Activated CD8-positive, alpha-beta memory T cell treated with anti-CD3 and anti-CD28 coated beads, Interleukin-2, amount 10 ng/mL, durations not matched to agents 7 days and 5 days (primary cell): ENCODE measurements at regions not wholly inside any gene's neighbourhood (a gene's known extent, or its start where the extent isn't known, plus 50 kb on each side); places are given as distances from the start of the nearest gene placed in this dataset.
"Not testable (repeated sequence)": the region's sequence is repeated elsewhere in the genome, so short reads cannot be mapped to it uniquely, and the experiment has no call there.

ENCODE experiments used
- ATAC-seq: fragments of 150-1000 bp; cut with Tn5 transposase; one replicate; pipeline ENCODE4 v1.10.0; 2021; ENCODE audit warnings: moderate library complexity
- CTCF ChIA-PET: fragments of 350-600 bp; sonication (Branson Sonifier 250); formaldehyde crosslinking; loops from one replicate; lab custom pipeline; 2021; ENCODE audit warnings: antibody characterized with exemption; lab: Charles Lee
- DNase-seq: peaks from one replicate; pipeline ENCODE4 v3.0.0-alpha.2; 2020
- H3K27ac Mint-ChIP-seq: one replicate; pipeline ENCODE4 v1.8.0; 2021; ENCODE audit warnings: mild to moderate bottlenecking, mixed read lengths
- H3K27me3 Mint-ChIP-seq: one replicate; pipeline ENCODE4 v1.8.0; 2021; ENCODE audit warnings: mixed read lengths
- H3K36me3 Mint-ChIP-seq: one replicate; pipeline ENCODE4 v1.8.0; 2021; ENCODE audit warnings: mild to moderate bottlenecking, mixed read lengths
- H3K4me1 Mint-ChIP-seq: one replicate; pipeline ENCODE4 v1.8.0; 2021; ENCODE audit warnings: mixed read lengths
- H3K4me3 Mint-ChIP-seq: one replicate; pipeline ENCODE4 v1.8.0; 2021; ENCODE audit warnings: mild to moderate bottlenecking, moderate library complexity, mixed read lengths
- H3K9me3 Mint-ChIP-seq: one replicate; pipeline ENCODE4 v1.8.0; 2022; ENCODE audit warnings: low read depth, mixed read lengths

DNA sequence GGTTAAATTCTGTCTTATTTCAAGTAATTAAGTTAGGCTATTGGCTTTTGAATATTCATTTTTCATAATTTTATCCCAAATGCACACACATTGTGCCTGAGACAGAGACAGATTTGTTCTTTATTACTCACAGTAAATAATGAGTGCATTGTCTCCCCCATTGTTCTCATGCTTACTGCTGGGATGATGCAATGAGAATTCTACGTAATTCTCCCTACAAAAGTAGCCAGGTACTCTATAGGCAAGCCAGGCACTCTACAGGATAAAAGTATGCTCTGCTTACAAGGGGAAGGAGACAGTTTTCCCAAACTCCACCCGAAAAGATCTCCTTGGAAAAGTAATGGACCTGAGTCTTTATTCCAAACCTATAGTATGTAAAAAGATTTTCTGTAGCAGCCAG lies 1890.7 kb upstream of the PCDH10 start:
- DNase-seq, result no peak
- H3K9me3 Mint-ChIP-seq, result no peaks in the 10 kb centered on the region
- CTCF ChIA-PET, result no interaction called here
- H3K27me3 Mint-ChIP-seq, result no peaks in the 10 kb centered on the region
- H3K4me1 Mint-ChIP-seq, result no peaks in the 10 kb centered on the region
- no peak overlapping the region for H3K27ac Mint-ChIP-seq
- no peak for ATAC-seq
- no peaks in the 10 kb centered on the region for H3K36me3 Mint-ChIP-seq
- no peak overlapping the region for H3K4me3 Mint-ChIP-seq

DNA sequence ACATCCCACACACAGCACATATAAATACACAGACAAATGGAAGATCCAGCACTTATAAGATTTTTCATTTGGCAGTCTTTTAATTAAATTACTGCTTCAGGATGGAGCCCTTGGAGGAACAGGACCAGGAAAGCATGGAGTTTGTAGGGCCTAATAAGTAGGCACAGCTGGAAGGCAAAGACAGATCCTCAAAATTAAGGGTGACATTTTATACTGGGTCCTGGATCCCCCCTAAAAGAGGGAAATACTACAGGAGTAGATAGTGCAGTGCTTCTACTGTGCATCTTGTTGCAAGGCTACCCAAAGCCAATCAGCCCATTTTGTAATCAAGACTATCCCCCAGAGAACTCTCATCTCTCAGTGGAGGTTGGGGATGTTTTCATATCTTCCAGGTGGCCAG lies 1860.7 kb upstream of the PCDH10 start:
- Mint-ChIP-seq H3K9me3 (peaks cover 8% of the 10 kb centered on the region), H3K27ac (no peak overlapping the region), H3K4me3 (no peak overlapping the region), H3K36me3 (no peaks in the 10 kb centered on the region), H3K4me1 (no peaks in the 10 kb centered on the region), H3K27me3 (no peaks in the 10 kb centered on the region)
- DNase-seq (no peak), ATAC-seq (no peak)
- CTCF ChIA-PET, result no interaction called here

DNA sequence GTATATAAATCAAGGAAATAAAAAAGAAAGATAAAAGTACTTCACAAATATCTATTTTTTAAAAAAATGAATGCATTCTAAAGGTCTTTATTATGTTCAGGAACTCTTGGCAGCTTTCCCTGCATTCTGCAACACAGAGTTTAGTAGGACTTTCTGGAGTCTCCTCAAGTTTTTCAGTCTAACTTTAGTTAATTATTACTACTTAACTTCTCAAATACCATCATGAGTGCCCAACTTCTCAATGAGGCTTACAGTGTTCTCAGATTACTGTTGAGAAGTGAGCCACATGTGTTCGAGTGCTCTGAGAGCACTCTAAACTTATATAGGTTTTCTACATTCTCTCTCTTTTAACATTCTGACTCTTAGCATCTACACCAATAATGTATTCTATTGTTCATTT lies 1852.9 kb upstream of the PCDH10 start:
- ATAC-seq, result no peak
- DNase-seq, result no peak
- Mint-ChIP-seq H3K9me3 (peaks cover 2% of the 10 kb centered on the region), H3K36me3 (no peaks in the 10 kb centered on the region), H3K27ac (no peak overlapping the region), H3K27me3 (no peaks in the 10 kb centered on the region), H3K4me1 (no peaks in the 10 kb centered on the region), H3K4me3 (no peak overlapping the region)
- CTCF ChIA-PET, result no interaction called here

DNA sequence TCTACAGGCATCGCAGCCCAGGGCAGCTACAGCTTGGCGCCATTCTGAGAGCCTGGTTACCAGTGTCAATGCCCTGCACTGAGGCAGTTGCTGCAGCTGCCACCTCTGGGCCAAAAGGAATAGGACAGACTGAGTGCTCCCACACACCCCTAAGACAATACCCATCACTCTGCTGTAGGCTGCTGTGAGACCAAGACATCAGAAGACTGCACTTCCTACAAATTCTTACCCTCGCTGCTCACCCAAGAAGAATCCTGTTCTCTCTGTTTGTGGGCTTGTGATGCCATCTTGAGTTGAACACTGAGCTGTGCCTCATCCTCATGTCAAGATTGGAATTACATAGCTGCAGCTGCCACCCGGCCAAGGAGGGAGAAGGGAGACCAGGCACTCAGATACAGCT lies 1847.0 kb upstream of the PCDH10 start:
- no peak for DNase-seq
- Mint-ChIP-seq H3K4me3 (no peak overlapping the region), H3K9me3 (peaks cover 5% of the 10 kb centered on the region), H3K27me3 (no peaks in the 10 kb centered on the region), H3K36me3 (no peaks in the 10 kb centered on the region), H3K27ac (no peak overlapping the region), H3K4me1 (no peaks in the 10 kb centered on the region)
- no peak for ATAC-seq
- CTCF ChIA-PET, result no interaction called here

DNA sequence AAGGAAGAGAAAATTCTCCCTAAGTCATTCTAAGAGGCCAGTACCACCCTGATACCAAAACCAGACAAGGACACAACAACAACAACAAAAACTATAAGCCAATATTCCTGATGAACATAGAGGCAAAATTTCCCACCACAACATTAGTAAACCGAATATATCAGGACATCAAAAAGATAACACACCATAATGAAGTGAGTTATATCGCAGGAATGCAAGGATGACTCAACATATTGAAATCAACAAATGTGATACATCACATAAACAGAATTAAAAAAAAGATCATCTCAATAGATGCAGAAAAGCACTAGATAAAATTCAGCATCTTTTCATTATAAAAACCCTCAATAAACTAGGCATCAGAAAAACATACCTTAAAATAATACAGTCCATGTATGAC lies 1844.4 kb upstream of the PCDH10 start:
- CTCF ChIA-PET, result no interaction called here
- DNase-seq, result no peak
- peaks cover 7% of the 10 kb centered on the region for H3K9me3 Mint-ChIP-seq

DNA sequence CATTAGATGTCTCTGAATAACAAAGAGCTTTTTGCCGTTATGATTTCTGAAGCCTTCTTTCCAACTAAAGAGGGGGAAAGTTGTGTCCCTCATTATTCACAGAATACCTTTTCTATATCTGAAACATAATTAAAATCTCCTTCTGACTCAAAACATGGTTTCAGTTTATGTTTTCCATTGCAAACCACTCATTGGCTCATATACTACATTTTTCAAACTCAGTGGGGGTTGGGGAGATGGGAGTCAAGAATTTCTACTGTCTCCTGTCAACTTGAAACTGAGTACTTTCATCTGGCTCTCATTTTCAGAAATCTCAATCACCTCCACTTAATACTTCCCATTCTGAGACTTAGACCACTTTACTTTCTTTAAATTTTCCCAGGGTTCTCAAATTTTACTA lies 1839.5 kb upstream of the PCDH10 start:
- CTCF ChIA-PET, result no interaction called here
- no peak for ATAC-seq
- no peak overlapping the region for H3K27ac Mint-ChIP-seq
- H3K36me3 Mint-ChIP-seq, result no peaks in the 10 kb centered on the region
- no peak overlapping the region for H3K4me3 Mint-ChIP-seq
- peaks cover 5% of the 10 kb centered on the region for H3K9me3 Mint-ChIP-seq
- no peaks in the 10 kb centered on the region for H3K4me1 Mint-ChIP-seq
- no peaks in the 10 kb centered on the region for H3K27me3 Mint-ChIP-seq
- no peak for DNase-seq

More for the DNA sequence above, 1844.4 kb upstream of the PCDH10 start:
- Mint-ChIP-seq H3K27me3 (no peaks in the 10 kb centered on the region), H3K4me3 (no peak overlapping the region), H3K36me3 (no peaks in the 10 kb centered on the region), H3K27ac (no peak overlapping the region), H3K4me1 (no peaks in the 10 kb centered on the region)
- no peak for ATAC-seq

DNA sequence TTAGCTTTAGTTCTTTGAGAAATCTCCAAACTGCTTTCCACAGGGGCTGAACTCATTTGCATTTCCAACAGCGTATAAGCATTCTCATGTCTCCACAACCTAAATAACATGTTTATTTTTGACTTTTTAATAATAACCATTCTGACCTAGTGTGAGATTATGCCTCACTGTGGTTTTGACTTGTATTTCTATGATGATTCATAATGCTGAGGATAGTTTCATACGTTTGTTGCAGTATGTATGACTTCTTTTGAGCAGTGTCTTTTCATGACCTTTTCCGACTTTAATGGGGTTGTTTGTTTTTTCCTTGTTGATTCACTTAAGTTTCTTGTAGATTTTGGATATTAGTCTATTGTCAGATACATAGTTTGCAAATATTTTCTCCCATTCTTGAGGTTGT lies 1833.0 kb upstream of the PCDH10 start:
- H3K27ac Mint-ChIP-seq, result no peak overlapping the region
- H3K4me1 Mint-ChIP-seq, result no peaks in the 10 kb centered on the region
- DNase-seq, result no peak
- no peaks in the 10 kb centered on the region for H3K36me3 Mint-ChIP-seq
- no peak for ATAC-seq
- H3K9me3 Mint-ChIP-seq, result peaks cover 7% of the 10 kb centered on the region
- CTCF ChIA-PET, result no interaction called here
- H3K27me3 Mint-ChIP-seq, result no peaks in the 10 kb centered on the region
- no peak overlapping the region for H3K4me3 Mint-ChIP-seq

DNA sequence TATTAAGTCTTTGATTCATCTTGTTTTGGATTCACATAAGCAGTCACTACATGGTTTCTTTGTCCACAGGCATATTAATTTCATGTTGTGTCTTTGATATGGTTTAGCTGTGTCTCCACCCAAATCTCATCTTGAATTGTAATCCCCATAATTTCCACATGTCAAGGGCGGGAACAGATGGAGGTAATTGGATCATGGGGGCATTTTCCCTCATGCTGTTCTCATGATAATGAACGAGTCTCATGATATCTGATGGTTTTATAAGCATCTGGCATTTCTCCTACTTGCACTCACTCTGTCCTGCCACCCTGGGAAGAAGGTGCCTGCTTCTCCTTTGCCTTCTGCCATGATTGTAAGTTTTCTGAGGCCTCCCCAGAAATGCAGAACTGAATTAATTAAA lies 1811.2 kb upstream of the PCDH10 start:
- Mint-ChIP-seq H3K27me3 (no peaks in the 10 kb centered on the region), H3K27ac (no peak overlapping the region), H3K4me3 (no peak overlapping the region), H3K36me3 (no peaks in the 10 kb centered on the region), H3K4me1 (no peaks in the 10 kb centered on the region), H3K9me3 (no peaks in the 10 kb centered on the region)
- ATAC-seq (no peak), DNase-seq (no peak)
- CTCF ChIA-PET, result no interaction called here

DNA sequence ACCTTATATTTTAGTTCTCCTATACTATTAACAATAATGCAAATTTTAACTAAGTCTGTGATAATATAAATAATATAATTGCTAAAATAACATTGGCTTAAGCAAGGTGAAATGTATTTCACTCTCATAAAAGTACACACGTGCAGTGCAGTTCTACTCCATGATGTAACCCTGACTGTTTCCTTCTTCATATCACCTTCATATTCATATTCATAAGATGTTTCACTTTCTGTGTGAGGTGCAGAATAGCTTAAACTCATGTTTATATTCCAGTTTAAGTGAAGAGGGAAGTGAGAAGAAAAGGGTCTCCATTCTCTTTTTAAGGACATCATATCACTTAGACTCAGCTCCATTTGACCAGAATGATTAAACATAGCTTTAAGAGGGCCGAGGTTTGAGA lies 1810.0 kb upstream of the PCDH10 start:
- DNase-seq (no peak), ATAC-seq (no peak)
- CTCF ChIA-PET, result no interaction called here
- Mint-ChIP-seq H3K27me3 (no peaks in the 10 kb centered on the region), H3K27ac (no peak overlapping the region), H3K9me3 (peaks cover 2% of the 10 kb centered on the region), H3K4me3 (no peak overlapping the region), H3K36me3 (no peaks in the 10 kb centered on the region), H3K4me1 (no peaks in the 10 kb centered on the region)

DNA sequence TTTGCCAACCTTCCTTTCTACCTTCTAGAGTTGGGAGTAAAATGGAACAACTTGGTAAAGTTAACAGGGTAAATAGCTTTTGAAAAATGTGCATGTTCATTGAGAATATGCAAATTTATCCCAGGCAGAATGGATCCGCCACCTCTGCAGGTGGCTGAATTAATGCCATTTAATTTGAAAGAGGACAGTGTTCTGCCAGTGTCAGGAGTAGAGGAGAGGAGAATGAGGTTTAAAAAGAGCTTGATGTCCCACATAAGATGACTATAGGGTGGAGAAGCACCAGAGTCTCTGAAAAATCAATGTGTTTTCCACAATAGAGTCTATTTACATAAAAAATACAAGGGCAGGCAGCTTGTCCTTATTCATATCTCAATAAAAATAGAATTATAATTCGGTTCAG lies 1804.3 kb upstream of the PCDH10 start:
- no peaks in the 10 kb centered on the region for H3K4me1 Mint-ChIP-seq
- H3K36me3 Mint-ChIP-seq, result no peaks in the 10 kb centered on the region
- no peak overlapping the region for H3K27ac Mint-ChIP-seq

DNA sequence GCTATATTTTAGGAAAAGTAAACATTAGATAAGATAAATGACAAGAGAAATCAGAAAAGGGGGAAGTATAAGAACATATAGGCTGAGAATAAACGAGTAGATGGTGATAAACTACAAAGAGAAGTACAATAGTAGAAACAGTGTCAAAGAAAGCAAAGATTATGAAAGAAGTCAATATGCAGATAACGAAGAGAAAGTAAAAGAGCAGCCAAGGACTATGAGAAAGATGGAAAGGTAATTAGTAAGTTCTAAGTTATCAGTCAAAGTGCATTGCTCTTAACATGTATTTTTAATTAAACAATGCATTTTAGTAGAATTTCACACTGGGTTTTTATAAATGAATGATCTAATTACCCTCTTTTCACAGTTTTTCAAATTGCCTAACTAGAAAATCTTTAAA lies 1801.3 kb upstream of the PCDH10 start:
- Mint-ChIP-seq H3K4me1 (no peaks in the 10 kb centered on the region), H3K27me3 (no peaks in the 10 kb centered on the region), H3K4me3 (no peak overlapping the region), H3K27ac (no peak overlapping the region), H3K9me3 (peaks cover 6% of the 10 kb centered on the region), H3K36me3 (no peaks in the 10 kb centered on the region)
- no peak for DNase-seq
- CTCF ChIA-PET, result no interaction called here
- no peak for ATAC-seq

More for the DNA sequence above, 1804.3 kb upstream of the PCDH10 start:
- ATAC-seq, result no peak
- CTCF ChIA-PET, result no interaction called here
- Mint-ChIP-seq H3K4me3 (no peak overlapping the region), H3K9me3 (peaks cover 6% of the 10 kb centered on the region), H3K27me3 (no peaks in the 10 kb centered on the region)
- DNase-seq, result no peak

DNA sequence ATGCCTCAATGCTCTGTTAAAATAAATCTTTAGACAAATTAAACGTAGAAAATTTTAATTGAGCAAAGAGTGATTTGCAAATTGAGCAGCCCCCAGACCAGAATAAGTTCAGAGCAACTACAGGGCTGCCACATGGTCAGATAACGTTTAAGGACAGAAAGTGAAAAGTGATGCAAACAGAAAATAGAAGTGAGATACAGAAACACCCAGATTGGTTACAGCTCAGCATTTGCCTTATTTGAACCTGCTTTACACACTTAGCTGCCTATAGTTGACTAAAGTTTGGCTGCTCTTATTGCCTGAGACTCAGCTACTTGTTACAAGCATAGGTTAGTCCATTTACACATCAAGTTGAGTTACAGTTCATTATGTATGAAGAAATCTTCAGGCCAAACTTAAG lies 1800.8 kb upstream of the PCDH10 start:
- DNase-seq, result no peak
- H3K4me3 Mint-ChIP-seq, result no peak overlapping the region
- peaks cover 4% of the 10 kb centered on the region for H3K9me3 Mint-ChIP-seq
- no peak overlapping the region for H3K27ac Mint-ChIP-seq
- no peaks in the 10 kb centered on the region for H3K4me1 Mint-ChIP-seq
- CTCF ChIA-PET, result no interaction called here
- no peaks in the 10 kb centered on the region for H3K36me3 Mint-ChIP-seq
- H3K27me3 Mint-ChIP-seq, result no peaks in the 10 kb centered on the region
- ATAC-seq, result no peak

DNA sequence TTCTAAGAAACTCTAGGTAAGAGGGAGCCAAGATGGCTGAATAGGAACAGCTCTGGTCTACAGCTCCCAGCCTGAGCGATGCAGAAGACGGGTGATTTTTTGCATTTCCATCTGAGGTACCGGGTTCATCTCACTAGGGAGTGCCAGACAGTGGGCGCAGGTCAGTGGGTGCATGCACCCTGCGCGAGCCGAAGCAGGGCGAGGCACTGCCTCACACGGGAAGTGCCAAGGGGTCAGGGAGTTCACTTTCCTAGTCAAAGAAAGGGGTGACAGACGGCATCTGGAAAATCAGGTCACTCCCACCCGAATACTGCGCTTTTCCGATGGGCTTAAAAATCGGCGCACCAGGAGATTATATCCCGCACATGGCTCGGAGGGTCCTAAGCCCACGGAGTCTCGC lies 1796.7 kb upstream of the PCDH10 start:
- ATAC-seq, DNase-seq, H3K4me1 Mint-ChIP-seq, H3K4me3 Mint-ChIP-seq, H3K27me3 Mint-ChIP-seq, CTCF ChIA-PET, H3K9me3 Mint-ChIP-seq, H3K27ac Mint-ChIP-seq, H3K36me3 Mint-ChIP-seq: not testable (repeated sequence)

DNA sequence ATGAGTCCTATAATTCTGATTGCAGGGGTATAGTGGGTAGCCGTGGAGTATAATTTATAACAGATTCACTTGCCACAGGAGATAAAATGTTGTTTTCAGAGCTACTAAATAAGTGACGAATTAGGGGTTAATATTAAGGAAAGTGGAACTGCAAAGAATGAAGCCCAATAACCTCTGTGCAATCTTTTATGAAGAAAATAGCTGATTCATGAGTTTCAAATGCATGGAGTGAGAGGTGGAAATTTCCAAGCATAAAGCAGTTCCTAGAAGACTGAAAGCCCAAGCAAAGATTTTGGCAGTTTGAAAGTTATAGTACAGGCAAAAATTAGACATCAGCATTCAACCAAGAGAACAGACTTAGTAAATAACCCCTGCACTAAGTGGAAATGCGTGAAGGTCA lies 1782.4 kb upstream of the PCDH10 start:
- no peaks in the 10 kb centered on the region for H3K36me3 Mint-ChIP-seq
- H3K4me1 Mint-ChIP-seq, result no peaks in the 10 kb centered on the region
- H3K27me3 Mint-ChIP-seq, result no peaks in the 10 kb centered on the region
- ATAC-seq (no peak), DNase-seq (no peak)
- no peak overlapping the region for H3K27ac Mint-ChIP-seq
- peaks cover 6% of the 10 kb centered on the region for H3K9me3 Mint-ChIP-seq
- CTCF ChIA-PET, result no interaction called here
- H3K4me3 Mint-ChIP-seq, result no peak overlapping the region

DNA sequence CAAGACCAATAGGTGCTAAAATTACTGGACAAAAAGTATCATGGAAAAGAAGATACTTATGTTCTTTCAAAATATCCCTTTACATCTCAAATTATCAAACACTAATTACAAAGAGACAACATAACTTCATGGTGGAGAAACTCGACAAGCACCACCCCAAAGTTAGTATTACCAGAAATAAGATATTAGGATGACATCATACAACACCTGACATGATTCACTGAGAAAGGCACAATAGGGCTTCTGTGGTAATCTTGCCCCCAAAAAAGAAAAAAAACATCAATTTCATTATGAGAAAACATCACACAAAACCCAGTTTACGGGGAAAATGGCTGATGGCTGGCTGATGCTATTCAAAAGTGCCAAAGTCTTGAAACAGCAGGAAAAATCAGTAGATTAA lies 1781.7 kb upstream of the PCDH10 start:
- H3K4me1 Mint-ChIP-seq, result no peaks in the 10 kb centered on the region
- H3K9me3 Mint-ChIP-seq, result peaks cover 10% of the 10 kb centered on the region
- no peaks in the 10 kb centered on the region for H3K27me3 Mint-ChIP-seq
- ATAC-seq (no peak), DNase-seq (no peak)
- no peak overlapping the region for H3K27ac Mint-ChIP-seq
- no peaks in the 10 kb centered on the region for H3K36me3 Mint-ChIP-seq
- no peak overlapping the region for H3K4me3 Mint-ChIP-seq
- CTCF ChIA-PET, result no interaction called here
